GM12892 (cell line): ENCODE measurements at regions not wholly inside any gene's neighbourhood (a gene's known extent, or its start where the extent isn't known, plus 50 kb on each side); places are given as distances from the start of the nearest gene placed in this dataset.

Experiments used
- DNase-seq: peaks from one replicate; pipeline ENCODE4 v3.0.0; 2011; ENCODE audit not compliant: insufficient read length
- FAIRE-seq: peaks from 2 replicates; lab custom pipeline; 2011; peaks lifted over from hg19 to GRCh38; lab: Jason Lieb, UNC
- POLR2A ChIP-seq: IDR thresholded peaks from 2 replicates; pipeline ENCODE4 v1.6.1; 2011; ENCODE audit warnings: low read depth, low read length, control low read depth
- POLR2AphosphoS5 ChIP-seq: IDR thresholded peaks from 2 replicates; pipeline ENCODE4 v1.6.1; 2011; ENCODE audit warnings: low read depth, low read length, control low read depth
- TAF1 ChIP-seq: IDR thresholded peaks from 2 replicates; pipeline ENCODE4 v1.6.1; 2011; ENCODE audit warnings: low read depth, mild to moderate bottlenecking, control low read depth, low read length, borderline replicate concordance

DNA sequence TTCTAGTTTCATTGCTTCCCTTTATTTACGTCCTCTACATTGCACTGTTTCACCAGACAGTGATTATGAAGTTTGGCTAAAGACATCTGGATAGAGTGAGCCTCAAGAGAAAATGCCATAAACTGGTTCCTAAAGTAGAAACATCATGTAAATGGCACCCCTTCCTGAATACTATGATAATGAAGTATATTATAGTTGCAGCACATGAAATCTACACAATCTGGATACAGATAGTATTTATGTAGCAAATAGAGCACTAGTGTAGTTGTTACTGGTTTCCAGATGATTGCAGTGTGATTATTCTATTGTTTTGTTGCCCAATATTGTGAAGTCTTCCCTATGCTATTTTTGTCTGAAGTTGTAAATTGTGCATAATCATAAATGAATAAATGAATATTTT is 2786.9 kb upstream of the PCDH20 start:
- TF ChIP-seq TAF1 (no peak), POLR2AphosphoS5 (no peak), POLR2A (no peak)
- no peak for DNase-seq
- FAIRE-seq = no peak

DNA sequence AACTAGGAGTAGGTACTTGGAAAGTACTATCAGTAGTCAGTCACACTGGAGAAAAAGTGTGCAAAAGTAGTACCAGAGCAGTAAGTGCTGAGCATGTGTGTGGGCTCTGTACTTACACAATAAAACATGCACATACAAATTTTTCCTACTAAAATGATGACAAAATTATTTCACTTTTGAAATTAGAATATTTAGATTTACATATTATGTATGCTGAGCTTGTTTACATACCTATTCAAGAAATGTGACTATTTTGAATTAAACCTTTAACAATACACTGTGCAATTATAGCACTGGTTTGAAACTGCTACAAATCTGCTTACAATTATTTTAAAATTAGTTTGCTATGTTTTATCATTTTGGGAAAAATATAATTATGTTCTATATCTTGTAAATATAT is 2781.6 kb upstream of the PCDH20 start:
- TF ChIP-seq POLR2A (no peak), POLR2AphosphoS5 (no peak), TAF1 (no peak)
- FAIRE-seq = no peak
- no peak for DNase-seq

DNA sequence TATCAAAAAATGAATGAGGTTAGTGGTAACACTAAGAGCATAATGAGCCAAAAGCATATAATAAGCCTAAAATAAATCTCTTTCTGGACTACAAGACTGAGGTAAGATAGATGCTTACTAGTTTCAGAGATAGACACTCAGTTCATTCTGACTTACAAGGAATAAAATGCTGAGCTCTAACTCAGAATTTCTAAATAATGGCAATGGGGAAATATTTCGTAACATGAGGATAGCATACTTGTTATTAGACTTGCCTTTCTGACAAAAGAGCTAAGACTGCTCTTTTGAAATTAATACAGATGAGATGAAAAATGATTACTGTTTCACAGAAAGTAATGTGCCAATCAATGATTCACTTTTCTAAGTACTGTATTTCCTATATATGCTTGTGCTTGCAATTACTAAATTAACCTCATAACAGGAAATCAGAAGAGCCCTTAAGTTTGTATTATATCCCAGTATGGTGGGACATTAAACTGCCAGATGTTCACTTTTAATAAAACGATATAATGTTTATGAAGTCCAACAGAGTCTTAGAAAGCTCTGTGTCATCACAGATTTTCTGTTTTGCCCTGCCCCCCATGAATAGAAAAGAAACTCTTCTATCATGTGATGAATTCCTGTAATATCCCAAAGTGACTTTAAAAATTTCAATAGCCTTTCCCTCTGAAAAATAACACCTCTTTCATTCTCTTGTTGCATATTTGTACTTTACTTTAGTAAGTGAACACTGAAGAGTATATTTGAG is 2771.0 kb upstream of the PCDH20 start:
- FAIRE-seq = no peak

DNA sequence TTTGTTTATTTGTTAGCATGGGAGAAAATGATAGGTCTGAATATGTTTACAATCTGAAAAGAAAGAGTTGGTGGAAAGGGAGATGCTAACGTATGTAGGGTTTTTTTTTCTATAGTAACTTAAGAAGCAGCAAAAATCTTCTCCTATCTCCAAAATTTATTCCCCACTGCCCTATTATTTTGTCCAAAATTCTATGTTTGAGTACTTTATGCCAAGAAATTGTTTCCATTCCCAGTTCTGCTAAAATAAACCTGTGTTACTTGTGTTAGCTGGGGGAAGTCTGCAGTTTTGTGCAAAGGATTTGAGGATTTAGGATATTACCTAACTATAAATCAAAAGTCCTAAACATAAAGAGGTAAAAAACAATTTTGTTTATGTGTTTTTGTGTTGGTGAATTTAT is 2770.4 kb upstream of the PCDH20 start:
- TF ChIP-seq POLR2A (no peak), POLR2AphosphoS5 (no peak), TAF1 (no peak)
- FAIRE-seq = no peak
- DNase-seq = no peak

More for the DNA sequence above, 2771.0 kb upstream of the PCDH20 start:
- TF ChIP-seq POLR2A (no peak), POLR2AphosphoS5 (no peak), TAF1 (no peak)
- DNase-seq = no peak

DNA sequence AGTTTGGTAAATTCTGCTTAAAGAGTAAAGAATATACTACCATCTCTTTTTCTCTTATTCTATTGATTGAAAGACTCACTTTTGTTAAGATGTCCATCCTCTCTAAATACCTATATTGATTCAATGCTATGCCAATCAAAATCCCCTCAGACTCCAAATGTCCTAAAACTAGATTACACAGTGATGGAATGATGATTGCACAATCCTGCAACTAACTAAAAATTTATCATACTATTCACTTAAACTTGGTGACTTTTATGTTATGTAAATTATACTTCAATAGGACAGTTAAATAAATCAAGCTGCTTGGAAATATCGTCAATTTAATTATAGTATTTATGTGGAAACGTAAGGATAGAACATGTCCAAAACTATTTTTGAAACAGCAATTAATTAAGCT is 2765.1 kb upstream of the PCDH20 start:
- FAIRE-seq = no peak
- DNase-seq = no peak
- TF ChIP-seq POLR2AphosphoS5 (no peak), TAF1 (no peak), POLR2A (no peak)

DNA sequence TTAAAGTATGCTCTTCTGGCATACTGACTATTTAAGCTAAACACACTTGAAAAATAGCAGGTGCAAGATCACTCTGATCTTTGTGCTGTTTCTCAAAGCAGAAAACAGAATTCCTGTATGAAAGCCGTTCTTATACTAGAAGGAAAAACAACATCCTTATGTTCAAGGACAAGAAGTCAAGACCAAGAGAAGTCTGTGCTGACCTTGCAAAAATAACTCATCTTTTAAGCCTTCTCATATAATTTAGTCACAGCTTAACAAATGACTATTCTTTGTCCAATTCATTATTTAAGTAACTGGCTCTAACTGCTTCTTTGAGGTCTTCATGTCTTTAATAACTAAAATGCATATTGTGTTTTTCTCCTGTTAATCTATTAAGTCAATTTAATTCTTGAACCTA is 2750.2 kb upstream of the PCDH20 start:
- FAIRE-seq (no peak), DNase-seq (no peak)
- no peak for TF ChIP-seq TAF1
- TF ChIP-seq POLR2A = no peak
- no peak for TF ChIP-seq POLR2AphosphoS5

DNA sequence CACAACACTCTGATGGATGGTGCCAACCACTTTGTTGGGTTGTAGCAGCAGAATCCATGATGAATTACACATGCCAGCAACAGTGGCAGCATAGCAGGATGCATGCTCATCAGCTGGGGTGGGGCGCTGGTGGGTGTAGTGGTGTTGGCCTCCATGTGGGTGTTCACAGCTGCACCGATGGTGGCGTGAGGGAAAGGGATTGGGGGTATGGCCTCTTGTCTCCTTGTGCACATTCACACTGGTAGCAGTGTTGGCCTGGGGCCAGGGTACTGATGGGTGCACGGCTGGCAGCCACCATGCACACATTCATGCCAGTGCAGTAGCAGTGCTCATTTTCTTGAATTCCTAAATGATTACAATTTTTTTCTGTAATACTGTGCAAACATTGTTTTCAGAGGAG is 2748.8 kb upstream of the PCDH20 start:
- TF ChIP-seq POLR2AphosphoS5 (no peak), TAF1 (no peak), POLR2A (no peak)
- no peak for FAIRE-seq
- DNase-seq = no peak

DNA sequence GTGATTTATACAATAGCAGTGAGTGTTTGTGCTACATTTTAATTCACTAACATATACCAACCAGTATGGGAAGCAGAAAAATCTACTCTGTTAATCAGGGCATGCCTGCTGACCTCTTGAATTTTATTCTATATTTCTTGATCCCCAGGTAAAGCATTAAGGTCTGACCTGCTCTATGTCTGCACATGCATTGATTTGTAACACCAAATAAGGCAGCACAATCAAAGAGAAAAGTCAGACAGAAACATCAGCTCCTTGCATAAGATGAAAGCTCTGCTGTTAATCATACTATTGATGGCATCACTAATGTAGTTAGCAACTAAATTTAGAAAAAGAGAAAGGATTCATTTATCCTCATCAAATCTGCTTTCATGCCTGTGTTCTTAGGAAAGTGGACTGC is 2744.8 kb upstream of the PCDH20 start:
- FAIRE-seq (no peak), DNase-seq (no peak)
- TF ChIP-seq TAF1 (no peak), POLR2AphosphoS5 (no peak), POLR2A (no peak)

DNA sequence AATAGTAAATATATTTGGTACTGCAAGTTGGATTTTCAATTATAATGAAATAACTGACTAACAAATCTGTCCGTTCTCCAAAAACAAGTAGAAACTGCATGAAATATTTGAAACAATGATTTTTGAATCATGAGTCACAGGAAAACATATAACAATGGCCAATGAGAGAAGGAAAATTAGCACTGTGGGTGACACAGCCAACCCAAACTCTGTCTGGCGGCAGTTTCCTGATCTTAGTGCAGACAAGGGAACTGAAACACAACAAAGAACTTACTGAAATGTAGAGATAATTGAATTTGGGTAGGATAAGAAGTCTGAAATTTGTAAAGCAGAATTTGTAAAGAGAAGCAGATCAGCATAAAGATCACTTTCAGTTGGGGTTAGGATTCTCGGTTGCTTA is 2743.3 kb upstream of the PCDH20 start:
- no peak for DNase-seq
- no peak for FAIRE-seq

DNA sequence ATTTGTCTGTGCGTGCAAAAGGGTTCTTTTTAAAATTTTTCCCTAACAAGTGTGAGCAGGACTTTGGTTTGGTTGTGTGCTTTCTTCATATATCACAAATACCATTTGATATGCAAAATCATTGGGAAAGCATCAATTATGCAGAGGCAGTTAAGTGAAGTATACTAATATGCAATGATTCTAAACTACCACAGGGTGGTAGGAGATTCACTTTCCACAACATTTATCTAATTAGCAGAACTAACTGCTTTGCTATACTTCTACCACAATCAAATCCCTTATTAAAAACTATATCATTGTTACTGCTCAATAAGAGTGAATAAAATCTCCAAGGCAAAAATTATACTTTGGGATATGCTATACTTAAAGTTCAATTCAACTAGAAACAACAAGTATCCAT is 2738.9 kb upstream of the PCDH20 start:
- DNase-seq (no peak), FAIRE-seq (no peak)
- no peak for TF ChIP-seq POLR2AphosphoS5
- TF ChIP-seq POLR2A = no peak
- TF ChIP-seq TAF1 = no peak

More for the DNA sequence above, 2743.3 kb upstream of the PCDH20 start:
- TF ChIP-seq TAF1 (no peak), POLR2AphosphoS5 (no peak), POLR2A (no peak)

DNA sequence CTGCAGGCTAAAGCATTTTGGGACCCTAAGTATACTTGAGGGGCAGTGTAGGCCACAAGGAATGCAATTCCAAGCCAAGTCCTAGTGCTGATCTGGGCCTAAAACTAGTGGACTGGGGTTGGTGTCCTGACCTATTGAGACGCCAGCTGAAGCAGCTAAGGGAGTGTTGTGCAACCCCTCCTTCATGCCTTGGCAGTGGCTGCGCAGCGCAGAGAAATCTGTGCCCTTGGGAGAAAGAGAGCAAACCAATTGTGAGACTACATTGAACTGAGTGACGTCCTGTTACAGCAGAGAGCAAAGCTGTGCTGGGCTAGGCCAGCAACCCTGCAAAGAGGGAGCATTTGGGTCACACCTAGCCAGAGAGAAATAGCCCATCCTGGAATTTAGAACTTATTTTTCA is 2715.0 kb upstream of the PCDH20 start:
- FAIRE-seq = no peak
- no peak for TF ChIP-seq POLR2AphosphoS5
- no peak for TF ChIP-seq POLR2A
- no peak for TF ChIP-seq TAF1
- no peak for DNase-seq

DNA sequence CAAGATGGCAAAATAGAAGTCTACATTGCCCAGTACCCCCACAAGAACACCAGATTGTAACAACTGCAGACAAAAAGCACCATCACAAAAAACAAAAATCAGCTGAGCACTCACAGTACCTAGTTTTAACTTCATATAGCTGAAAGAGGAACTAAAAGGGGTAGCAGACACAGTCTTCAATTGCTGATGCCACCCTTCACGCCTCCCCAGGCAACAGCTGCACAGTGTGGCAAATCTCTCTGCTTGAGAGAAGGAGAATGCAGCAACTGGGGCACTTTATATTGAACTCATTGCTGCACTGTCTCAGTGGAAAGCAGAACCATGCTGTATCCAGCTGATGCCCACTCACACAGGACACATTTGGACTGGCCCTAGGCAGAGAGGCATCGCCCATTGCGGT is 2714.5 kb upstream of the PCDH20 start:
- FAIRE-seq (no peak), DNase-seq (no peak)
- no peak for TF ChIP-seq POLR2A
- no peak for TF ChIP-seq TAF1
- no peak for TF ChIP-seq POLR2AphosphoS5
